Cardiac fibroblast (primary cell): ENCODE measurements at regions not wholly inside any gene's neighbourhood (a gene's known extent, or its start where the extent isn't known, plus 50 kb on each side); places are given as distances from the start of the nearest gene placed in this dataset.

Experiments
- DNase-seq, 2 donors: peaks; one replicate each; pipeline versions ENCODE4 v3.0.0 to v3.0.0-alpha.2; 2010; ENCODE audit warnings: low read depth in 2 of 2
- H3K4me3 ChIP-seq, 2 donors: replicated peaks in 1 of 2; 1 replicate in 1 of 2; 2 replicates in 1 of 2; pipeline ENCODE4 v1.5.1; 2011; ENCODE audit warnings: low read depth in 2 of 2, low read length in 2 of 2, mild to moderate bottlenecking in 2 of 2, moderate library complexity in 1 of 2
- TF ChIP-seq, protein P1 (sequence below): IDR thresholded peaks from one replicate; pipeline ENCODE4 v1.5.1; 2011; ENCODE audit warnings: low read depth, mild to moderate bottlenecking, low read length, inconsistent platforms

DNA sequence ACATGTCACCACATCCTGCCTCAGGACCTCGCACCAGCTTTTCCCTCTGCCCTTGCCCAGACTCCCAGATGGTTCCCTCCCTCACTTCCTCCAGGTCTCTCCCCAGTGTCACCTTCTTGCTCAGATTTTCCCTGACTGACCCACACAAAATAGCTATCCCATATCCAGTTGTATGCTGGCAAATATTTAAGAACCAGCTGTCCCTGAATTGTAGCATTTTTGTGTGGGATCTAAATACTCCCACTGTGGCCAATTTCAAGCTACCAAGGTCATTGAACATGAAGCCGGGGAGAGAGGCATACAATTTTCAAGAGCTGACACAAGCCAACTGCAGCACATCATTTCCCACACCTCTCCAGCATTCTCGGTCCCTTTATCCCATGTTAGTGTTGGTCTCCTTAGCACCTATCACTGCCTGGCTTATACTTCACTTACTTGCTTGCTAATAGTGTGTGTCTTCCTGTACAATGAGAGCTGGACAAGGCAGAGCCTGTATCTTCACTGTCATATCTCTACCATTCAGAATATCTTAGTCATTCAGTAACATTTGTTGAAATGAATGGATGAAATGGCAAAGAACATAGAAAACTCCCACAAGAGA, 101.3 kb upstream of the CTNNB1 start:
- TF ChIP-seq, protein P1, sequence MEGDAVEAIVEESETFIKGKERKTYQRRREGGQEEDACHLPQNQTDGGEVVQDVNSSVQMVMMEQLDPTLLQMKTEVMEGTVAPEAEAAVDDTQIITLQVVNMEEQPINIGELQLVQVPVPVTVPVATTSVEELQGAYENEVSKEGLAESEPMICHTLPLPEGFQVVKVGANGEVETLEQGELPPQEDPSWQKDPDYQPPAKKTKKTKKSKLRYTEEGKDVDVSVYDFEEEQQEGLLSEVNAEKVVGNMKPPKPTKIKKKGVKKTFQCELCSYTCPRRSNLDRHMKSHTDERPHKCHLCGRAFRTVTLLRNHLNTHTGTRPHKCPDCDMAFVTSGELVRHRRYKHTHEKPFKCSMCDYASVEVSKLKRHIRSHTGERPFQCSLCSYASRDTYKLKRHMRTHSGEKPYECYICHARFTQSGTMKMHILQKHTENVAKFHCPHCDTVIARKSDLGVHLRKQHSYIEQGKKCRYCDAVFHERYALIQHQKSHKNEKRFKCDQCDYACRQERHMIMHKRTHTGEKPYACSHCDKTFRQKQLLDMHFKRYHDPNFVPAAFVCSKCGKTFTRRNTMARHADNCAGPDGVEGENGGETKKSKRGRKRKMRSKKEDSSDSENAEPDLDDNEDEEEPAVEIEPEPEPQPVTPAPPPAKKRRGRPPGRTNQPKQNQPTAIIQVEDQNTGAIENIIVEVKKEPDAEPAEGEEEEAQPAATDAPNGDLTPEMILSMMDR = no peak
- no peak overlapping the region for H3K4me3 ChIP-seq
- DNase-seq = no peak

DNA sequence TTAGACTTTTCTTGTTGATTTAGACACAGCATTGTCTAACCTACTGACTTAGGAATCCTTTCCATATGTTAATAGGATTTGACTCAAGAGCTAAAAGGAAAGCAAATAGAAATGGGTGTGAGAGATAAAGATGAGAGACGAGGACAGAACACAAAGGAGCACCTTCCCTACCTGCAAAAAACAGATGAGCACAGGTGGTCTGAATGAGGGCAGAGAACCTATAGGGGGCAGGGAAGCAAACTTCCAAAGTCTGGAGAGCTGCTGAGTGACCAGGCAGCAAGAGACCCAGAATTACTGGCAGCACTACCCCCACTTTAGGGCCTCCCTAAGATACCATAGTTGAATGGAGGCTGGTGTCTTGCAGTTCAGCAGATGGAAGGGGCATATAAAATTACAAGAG, 98.1 kb upstream of the CTNNB1 start:
- no peak overlapping the region for H3K4me3 ChIP-seq
- no peak for DNase-seq
- TF ChIP-seq, protein P1 = no peak

DNA sequence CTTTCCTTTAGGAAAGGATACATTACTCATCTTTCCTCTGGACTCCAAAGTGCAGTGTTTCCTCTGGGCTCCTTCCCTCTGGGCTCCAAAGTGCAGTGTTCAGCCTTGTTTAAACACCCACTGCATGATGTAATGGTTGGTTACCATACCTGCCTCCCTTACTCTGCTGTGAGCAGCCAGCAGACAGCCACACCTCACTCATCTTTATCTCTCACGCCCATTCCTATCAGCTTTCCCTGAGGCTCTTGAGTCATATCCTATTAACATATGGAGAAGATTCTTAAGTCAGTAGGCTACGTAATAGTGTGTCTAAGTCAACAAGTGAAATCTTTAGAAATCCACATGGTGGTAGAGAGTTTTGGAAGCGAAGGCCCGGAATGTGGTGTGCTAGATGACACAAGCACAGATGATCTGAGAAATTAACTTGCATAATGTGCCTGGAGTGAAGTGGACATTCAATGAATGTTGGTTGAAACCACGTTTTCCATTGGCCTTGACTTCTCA, 97.2 kb upstream of the CTNNB1 start:
- no peak overlapping the region for H3K4me3 ChIP-seq
- no peak for DNase-seq
- TF ChIP-seq, protein P1 = no peak

DNA sequence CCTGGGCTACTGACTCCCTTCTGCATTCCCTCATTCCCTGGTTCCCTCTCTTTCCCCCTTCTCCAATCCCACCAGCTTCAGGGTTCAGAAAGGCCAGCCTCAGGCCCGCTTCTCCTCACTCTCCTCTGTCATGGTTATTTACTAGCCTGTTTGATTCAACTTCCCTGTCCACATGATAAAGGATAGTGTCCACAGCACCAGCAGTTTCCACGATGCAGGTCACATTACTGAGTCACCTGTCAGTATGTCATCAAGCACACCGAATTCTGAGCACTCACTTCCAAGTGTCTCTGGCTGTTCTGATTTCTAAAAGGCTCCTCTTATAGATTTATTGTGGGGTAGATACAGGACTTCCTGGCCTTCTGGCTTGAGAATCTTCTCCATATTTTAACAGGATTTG, 96.6 kb upstream of the CTNNB1 start:
- TF ChIP-seq, protein P1 = no peak
- no peak for DNase-seq
- H3K4me3 ChIP-seq = no peak overlapping the region

DNA sequence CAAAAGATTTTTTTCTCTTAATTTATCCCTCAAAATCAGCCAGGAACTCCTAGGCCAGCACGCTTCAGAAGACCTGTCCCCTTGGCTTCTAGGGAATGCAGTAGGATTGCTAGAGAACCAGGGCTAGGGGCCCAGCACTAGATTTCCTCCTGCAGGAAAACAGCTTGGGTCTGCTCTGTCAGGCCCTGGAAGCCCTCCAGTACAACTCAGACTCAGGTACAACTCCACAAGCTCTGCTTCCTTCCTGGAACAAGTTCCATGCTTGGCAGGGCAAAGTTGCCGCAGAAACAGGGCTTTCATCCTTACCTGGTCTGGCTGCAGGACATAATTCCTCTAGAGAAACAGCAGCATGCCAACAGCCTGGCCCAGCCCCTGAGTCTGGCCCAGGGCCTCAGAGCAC, 96.1 kb upstream of the CTNNB1 start:
- TF ChIP-seq, protein P1 = no peak
- no peak for DNase-seq
- no peak overlapping the region for H3K4me3 ChIP-seq

DNA sequence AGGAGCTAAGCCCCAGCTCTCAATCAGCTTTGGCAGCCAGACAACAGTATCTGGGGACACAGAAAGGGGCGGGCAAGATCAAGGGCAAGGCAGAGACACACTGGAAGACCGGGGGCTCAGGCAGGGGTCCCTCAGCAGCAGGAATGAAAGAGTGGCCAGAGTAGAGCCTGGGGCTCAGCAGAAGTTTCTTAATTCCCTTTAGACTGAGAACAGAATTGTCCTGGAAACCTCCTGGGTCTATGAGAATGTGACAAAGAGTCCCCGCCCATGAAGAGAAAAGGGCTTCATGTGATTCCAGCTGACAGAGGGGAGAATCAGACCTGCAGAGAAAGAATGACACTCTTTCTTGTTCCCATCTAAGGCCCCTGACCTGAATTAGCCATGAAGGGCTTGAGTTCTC, 95.2 kb upstream of the CTNNB1 start:
- no peak overlapping the region for H3K4me3 ChIP-seq
- TF ChIP-seq, protein P1 = no peak
- no peak for DNase-seq

DNA sequence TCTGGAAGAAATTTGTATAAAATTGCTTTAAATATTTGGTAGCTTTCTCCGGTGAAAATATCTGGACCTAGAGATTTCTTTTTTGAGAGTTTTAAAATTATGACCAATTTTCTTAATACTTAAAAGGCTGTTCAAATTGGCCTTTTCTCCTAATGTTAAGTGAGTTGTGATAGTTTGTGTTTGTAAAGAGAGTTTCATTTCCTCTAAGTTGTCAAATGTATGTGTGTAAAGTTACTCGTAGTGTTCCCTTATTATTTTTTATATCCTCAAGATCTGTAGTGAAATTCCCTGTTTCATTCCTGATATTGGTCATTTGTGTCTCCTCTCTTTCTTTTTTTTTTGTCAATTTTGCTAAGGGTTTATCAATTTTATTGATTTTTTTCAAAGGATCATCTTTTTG, 92.6 kb upstream of the CTNNB1 start:
- DNase-seq = no peak
- H3K4me3 ChIP-seq = no peak overlapping the region
- TF ChIP-seq, protein P1 = no peak
